ENCODE measurements at regions not wholly inside any gene's neighbourhood (a gene's known extent, or its start where the extent isn't known, plus 50 kb on each side); places are given as distances from the start of the nearest gene placed in this dataset.

- TF ChIP-seq EP300 (IDR thresholded peaks at IDR 0.05) (no peak), POLR2A (IDR thresholded peaks at IDR 0.05) (no peak)
Measured at GRCh38 chr1:29943034-29943433, 706.7 kb downstream of the PTPRU start.

Data from ovary (tissue), 1 donor.